ENCODE measurements at regions not wholly inside any gene's neighbourhood (a gene's known extent, or its start where the extent isn't known, plus 50 kb on each side); places are given as distances from the start of the nearest gene placed in this dataset.
"Not testable (repeated sequence)": the region's sequence is repeated elsewhere in the genome, so short reads cannot be mapped to it uniquely, and the experiment has no call there.

DNA sequence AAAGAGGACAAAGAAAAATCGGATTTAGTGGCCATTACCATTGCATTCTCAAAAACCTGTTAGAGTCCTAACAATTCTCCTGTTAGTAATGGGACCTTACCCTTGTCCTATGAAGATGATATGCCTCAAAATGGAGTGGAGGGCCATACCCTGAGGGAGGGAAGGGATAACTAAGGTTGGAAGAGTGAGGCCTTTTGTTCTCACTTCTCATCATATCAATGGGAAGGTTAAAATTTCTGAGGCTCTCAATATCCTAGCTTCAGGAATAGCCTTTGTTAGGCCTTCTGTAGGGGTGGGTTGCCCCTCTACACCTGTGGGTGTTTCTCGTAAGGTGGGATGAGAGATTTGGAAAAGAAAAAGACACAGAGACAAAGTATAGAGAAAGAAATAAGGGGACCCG is 109.4 kb upstream of the SGIP1 start:
- intact Hi-C loops (cut with DNase I, micrococcal nuclease); ATAC-seq; DNase-seq: not testable (repeated sequence)

DNA sequence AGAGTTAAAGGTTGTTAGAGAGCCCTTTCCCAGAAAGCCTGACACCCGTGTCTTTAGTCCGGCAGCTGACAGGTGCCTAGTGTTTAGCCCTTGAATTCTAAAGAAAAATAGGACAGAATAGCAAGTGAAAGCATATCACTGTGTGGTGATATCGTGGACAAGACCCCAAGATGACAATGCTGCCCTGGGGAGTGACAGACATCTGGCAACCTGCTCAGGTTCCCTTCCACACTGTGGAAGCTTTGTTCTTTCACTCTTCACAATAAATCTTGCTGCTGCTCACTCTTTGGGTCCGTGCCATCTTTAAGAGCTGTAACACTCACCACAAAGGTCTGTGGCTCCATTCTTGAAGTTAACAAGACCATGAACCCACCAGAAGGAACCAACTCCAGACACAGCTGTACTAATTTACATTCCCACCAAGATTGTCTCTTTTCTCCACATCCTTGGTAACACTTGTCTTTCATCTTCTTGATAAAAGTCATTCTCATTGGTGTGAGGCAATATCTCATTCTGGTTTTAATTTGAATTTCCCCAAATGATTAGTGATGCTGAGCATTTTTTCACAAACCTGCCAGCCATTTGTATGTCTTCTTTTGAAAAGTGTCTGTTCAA is 107.6 kb upstream of the SGIP1 start:
- ATAC-seq = no peak
- intact Hi-C loops (cut with DNase I, micrococcal nuclease) = no loop called here
- no peak for DNase-seq

DNA sequence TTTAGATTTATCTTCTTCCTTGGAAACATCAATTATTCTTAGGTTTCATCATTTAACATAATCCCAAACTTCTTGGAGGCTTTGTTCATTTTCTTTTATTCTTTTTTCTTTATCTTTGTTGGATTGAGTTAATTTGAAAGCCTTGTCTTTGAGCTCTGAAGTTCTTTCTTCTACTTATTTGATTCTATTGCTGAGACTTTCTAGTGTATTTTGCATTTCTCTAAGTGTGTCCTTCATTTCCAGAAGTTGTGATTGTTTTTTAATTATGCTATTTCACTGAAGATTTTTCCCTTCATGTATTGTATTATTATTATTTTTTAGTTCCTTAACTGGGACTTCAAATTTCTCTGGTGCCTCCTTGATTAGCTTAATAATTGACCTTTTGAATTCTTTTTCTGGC is 103.1 kb upstream of the SGIP1 start:
- intact Hi-C loops (cut with DNase I, micrococcal nuclease); ATAC-seq; DNase-seq: not testable (repeated sequence)

DNA sequence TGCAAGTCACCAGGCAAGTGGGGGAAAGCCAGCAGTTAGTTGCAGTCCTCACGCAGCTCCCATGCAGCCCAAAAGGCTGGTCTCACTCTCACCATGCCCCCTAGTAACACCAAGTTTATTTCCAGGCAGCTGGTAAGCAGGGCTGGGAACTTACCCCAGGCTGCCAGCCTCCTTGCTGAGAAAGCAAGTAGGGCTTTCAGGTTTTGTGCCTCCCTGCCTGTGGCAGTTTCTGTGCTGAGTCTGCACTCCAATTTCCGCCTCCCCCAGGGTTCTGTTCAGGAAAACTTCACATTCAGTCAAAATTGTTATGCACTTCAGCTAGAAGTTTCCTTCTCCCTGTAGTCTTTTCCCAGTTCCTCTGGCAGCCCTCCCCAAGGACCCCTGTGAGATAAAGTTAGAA is 102.0 kb upstream of the SGIP1 start:
- ATAC-seq = no peak
- intact Hi-C loops (cut with DNase I, micrococcal nuclease) = no loop called here
- no peak for DNase-seq

DNA sequence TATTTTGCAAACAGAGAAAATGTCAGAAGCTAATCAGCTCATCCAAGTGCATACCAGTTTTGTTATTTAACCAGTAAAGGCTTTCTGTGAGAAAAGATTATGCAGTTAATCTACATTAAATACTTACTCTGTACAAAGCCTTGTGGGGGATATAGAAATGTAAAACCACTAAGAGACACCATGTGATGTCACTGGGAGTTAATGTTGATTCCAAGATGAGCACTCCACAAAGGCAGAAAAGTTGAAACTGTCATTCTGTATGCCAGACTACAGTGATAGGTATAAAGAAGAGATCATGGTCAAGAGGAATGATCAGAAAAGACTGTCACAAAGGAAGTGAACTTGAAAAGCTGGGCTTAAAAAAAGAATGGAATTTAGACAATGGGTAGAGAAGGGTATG is 100.3 kb upstream of the SGIP1 start:
- intact Hi-C loops (cut with DNase I, micrococcal nuclease) = no loop called here
- DNase-seq (no peak), ATAC-seq (no peak)

DNA sequence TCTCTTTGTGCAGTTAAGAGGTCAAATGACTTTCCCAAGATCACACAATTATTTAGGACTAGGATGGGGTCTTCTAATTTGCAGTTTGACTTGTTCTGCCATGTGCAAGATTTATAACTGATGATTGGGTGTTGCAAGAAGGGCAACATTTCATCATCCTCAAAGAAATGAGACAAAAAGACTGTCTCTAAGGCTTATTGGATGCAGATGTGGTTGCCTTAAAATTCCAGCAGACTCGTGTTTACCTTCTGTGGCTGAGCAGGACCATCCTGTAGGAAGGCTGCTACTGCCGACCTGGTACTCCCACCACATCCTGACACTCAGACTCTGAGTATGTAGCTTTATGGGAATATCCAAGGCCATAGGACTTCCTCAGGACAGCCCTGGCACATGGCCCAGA is 99.9 kb upstream of the SGIP1 start:
- DNase-seq = no peak
- ATAC-seq = no peak
- intact Hi-C loops (cut with DNase I, micrococcal nuclease) = no loop called here

DNA sequence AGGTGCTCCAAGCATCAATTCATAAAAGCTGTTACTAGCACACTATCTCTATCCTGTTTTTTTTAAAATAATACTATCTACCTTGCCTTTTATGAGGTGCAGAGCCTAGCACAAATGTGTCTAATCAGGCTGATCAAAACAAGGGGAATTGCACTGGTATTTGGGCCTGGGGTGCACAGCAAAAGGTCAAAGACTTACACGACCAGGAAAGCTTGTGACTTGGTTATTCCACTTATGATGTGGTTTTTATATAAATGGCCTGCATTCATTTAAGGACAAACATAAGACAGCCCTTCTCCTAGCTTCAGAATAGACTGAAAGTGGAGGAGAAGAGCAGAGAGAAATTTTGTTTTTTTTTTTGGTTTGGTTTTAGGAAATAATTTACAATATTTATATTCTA is 98.4 kb upstream of the SGIP1 start:
- no peak for ATAC-seq
- no peak for DNase-seq
- intact Hi-C loops (cut with DNase I, micrococcal nuclease) = no loop called here

DNA sequence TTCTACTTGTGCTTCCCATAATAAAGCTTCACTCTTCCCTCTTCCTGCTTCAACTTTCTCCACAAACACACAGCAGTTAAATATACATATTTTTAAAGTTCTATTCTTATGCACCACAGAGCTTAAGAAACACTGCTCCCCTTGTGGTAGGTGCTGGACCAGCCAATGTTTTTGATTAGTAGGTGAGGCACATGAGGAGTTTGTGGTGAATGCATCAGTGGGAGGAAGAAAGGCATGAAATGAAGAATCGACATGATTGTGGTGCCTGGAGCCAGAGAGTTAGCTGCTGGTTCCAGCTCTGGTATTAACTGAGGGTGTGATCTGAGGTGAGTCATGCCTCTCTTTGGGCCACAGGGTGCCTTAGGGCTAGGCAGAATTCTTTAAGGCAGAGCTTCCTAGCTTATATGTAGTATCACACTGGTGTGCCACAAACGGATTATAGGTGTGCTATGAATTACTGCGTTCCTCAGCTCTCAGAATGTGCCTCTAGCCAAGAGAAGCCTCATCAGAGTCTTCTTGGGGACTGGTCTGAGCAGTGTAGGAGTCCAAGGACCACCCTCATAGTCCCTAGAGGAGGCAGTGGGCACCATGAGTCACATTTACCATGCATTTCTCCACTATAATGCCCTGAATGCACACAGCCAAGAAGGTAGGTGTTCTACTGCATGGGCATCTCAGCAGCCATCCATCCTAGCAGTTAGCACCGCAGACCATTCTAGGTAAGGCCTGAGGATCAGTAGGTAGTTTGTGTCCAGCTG is 97.4 kb upstream of the SGIP1 start:
- ATAC-seq (no peak), DNase-seq (no peak)
- intact Hi-C loops (cut with DNase I, micrococcal nuclease) = no loop called here

DNA sequence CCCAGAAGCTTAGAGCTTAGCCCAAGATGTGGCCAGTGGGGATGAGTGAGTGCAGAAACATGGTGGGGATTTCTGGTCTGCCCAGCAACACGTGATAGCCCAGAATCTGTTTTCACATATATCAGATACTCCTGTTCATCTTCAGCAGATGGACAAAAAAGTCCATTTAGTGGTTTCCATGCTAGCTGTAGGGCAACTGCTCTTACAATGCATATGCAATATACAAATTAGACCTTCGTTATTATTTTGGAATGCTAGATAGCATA is 96.9 kb upstream of the SGIP1 start:
- DNase-seq (no peak), ATAC-seq (no peak)
- intact Hi-C loops (cut with DNase I, micrococcal nuclease) = no loop called here

DNA sequence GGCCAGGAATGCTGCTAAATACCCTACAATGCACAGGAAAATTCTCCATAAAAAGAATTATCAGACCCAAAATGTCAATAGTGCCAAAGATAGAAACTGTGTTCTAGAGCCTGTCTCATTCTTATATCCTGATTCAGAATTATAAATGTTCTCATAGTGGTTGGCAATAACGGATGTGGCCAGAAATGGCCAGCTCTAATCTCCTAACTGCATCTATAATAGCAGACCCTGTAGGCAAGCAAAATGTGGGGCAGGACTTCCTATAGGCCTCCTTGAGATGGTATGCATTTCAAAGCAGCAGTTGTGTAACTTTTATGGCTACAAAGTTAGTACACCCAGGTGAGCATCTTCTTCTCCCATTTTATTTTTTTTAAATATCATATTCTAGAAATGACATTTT is 95.9 kb upstream of the SGIP1 start:
- DNase-seq = no peak
- ATAC-seq = no peak
- intact Hi-C loops (cut with DNase I, micrococcal nuclease) = no loop called here

DNA sequence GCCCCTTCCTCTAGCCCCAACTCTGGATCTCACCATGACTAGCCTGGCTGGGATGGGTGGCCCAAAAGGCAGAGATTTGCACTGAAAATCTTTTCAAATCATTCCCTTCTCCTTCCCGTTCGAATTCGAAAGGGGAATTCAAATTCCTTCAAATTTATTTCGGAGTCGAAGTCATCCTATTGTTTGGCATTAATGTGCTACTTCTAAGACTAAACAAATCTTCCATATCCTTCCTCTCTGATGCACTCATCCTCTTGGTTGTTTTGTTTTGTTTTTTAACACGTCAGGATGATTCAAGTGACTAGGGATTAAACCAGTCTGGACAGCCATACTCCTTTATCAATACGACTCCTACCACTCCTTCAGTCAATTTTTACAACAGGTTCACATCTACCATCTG is 95.5 kb upstream of the SGIP1 start:
- DNase-seq (no peak), ATAC-seq (no peak)
- intact Hi-C loops (cut with DNase I, micrococcal nuclease) = no loop called here

DNA sequence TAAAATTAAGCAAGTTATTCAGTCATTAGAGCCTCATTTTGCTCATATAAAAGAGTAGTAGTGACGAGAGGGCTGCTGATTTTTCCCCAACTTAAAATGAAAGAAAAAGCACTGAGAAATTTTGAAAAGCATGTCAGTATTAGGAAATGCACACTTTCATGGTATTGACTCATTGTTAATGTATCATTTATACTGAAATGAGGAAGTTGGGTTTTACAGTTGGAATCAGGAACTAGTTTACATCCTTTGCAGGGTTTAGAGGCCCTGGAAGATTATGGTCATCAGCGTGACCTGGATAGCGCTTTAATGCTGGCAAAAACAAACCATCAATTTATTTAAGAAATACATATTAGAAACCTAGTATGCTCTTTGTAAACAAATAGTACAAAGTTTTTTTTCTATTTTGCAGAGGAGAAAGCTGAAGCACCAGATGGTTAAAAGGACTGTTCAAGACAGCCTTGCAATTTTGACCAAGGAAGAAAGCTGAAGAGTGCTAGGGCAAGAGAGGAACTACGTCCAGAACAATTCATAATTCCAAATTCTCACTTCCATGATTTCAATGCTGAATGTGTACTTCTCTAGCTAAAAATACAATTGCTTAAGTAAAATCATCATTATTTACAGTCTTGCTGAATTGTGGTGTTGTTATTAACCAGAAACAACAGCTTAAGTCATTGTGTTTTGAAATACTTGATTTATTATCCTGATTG is 94.8 kb upstream of the SGIP1 start:
- no peak for DNase-seq
- intact Hi-C loops (cut with DNase I, micrococcal nuclease) = no loop called here
- ATAC-seq = no peak

DNA sequence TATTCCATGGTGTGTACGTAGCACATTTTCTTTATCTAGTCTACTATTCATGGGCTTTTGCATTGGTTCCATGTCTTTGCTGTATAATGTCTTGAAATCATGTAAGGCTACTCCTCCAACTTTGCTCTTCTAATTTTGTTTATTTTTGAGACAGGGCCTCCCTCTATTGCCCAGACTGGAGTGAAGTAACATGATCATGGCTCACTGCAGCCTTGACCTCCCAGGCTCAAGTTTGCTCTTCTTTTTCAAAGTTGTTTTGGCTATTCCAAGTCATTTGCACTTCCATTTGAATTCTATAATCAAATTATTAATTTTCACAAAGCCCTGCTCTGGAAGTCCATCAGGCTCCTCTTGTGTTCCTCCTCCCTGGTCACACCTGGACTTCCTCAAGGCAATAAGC is 90.2 kb upstream of the SGIP1 start:
- no peak for DNase-seq
- no peak for ATAC-seq
- intact Hi-C loops (cut with DNase I, micrococcal nuclease) = loop anchor here in 1 of 2 donors (10.0 kb wide), 1 partner anchor 489 kb away; no protein-coding TSS in a partner anchor

DNA sequence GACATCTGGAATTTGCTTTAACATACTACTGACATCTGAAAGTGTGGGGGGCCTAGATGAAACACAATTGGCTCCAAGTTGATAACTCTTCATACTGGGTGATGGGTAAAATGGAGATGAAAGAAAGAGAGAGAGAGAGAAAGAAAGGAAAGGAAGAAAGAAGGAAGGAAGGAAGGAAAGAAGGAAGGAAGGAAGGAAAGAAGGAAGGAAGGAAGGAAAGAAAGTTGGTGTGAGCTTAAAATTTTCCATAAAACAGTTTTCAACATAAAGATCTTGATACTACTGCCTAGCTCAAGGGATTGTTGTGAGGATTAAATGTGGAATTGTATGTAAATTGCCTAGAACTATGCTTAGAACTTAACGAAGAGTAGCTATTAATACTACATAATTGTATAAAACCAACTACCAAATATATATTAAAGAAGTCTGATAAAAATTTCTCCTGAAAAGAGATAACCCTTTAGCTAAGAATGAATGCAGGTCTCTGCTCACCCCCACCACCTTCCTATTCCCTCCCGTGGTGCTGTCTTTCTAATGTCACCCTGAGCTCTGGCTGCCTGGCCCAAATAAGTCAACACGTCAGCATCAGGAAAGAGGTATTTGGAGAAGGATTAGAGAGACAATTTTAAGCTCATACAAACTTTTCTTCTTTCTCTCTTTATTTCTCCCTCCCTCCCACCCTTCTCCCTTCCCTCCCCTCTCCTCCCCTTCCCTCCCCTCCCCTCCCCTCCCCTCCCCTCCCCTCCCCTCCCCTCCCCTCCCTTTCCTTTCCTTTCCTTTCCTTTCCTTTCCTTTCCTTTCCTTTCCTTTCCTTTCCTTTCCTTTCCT is 89.3 kb upstream of the SGIP1 start:
- intact Hi-C loops (cut with DNase I, micrococcal nuclease) = loop anchor here in 1 of 2 donors (10.0 kb wide), 1 partner anchor 490 kb away; no protein-coding TSS in a partner anchor
- ATAC-seq = no peak
- DNase-seq = no peak

DNA sequence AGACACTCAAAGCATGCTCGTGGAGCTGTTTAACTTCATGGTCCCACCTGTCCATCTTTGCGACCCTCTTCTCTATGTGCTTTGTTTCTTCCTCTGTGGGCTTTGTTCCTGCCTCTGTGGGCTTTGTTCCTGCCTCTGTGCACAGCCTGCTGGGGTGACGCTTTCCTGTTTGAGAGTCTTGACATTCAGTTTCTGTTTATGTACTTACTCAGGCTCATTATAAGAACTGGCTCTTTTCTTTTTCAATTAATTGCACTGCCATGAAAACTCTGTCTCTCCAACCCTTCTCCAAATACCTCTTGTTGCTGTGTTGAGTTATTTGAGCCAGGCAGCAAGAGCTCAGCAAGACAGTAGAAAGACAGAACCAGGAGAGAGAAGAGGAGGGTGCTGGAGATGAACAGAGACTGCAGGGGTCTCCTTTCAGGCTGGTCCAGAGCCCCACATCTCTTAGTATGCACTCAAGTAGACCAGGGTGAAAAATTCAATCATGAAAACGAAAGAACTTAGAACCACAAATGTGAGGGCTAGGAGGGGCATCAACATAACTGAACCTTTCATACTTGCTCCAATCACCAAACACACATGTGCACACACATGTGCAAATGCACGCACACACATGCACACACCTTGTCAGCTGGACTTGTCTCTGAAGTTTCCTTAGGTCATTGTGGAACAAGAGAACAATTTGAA is 88.3 kb upstream of the SGIP1 start:
- ATAC-seq = peak; percentile 32
- intact Hi-C loops (cut with DNase I, micrococcal nuclease) = loop anchor here in 1 of 2 donors (2.0 to 10.0 kb wide), 2 partner anchors 189 to 491 kb away; no protein-coding TSS in a partner anchor
- DNase-seq = peak; percentile 34 to 45

DNA sequence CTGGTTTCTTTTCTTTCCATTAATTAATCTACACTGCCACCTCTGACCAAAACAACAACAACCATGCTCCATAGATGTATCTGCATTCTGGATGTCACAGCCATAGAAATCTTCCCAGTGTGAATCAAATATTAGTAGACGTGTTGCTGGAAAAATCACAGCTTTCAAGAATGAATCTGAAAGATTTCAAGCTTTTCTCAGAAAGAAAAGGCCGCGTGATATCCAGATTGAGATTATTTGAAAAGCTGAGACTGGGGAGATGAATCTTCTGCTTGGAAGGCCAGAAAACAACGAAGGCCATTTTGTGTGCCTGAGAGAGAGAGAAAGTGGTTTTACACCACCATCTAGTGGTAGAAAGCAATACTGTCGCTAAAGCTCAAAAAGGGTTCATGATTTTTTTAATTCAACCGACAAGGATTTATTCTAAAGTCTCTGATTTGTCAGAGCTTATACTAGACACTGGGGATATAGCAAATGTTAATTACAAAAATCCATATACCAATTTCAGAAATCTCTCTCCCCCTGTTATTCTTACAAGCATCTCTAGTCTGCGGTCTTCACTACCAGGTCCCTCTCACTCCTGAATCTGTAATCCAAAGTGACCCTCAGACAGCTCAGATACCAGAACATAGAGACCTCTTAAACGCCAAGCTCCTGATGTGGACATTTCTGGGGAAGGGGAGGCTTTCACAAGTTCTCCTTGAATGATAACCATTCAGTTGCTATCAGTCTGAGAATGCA is 87.5 kb upstream of the SGIP1 start:
- no peak for DNase-seq
- intact Hi-C loops (cut with DNase I, micrococcal nuclease) = loop anchor here in 1 of 2 donors (2.0 to 10.0 kb wide), 2 partner anchors 190 to 492 kb away; no protein-coding TSS in a partner anchor
- peak; percentile 78 for ATAC-seq

DNA sequence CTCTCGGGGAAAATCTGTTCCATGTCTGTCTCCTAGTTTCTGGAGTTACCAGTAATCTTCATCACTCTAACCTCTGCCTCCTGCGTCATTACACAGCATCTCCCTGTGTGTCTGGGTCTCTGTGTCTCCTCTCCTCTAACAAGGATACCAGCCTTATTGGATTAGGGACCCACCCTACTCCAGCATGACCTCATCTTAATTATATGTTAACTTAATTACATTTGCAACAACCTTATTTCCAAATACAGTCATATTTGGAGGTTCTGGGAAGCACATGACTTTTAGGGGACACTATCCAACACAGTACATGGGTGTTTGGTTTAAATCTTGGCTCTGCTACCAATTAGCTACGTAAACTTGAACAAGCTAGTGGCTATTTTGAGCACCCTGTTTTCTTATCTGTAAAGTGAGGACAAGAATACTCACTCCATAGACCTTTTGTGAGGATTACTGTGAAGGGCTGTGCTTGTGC is 83.9 kb upstream of the SGIP1 start:
- ATAC-seq (no peak), DNase-seq (no peak)
- intact Hi-C loops (cut with DNase I, micrococcal nuclease) = loop anchor here in 1 of 2 donors (10.0 kb wide), 1 partner anchor 205 kb away; no protein-coding TSS in a partner anchor

DNA sequence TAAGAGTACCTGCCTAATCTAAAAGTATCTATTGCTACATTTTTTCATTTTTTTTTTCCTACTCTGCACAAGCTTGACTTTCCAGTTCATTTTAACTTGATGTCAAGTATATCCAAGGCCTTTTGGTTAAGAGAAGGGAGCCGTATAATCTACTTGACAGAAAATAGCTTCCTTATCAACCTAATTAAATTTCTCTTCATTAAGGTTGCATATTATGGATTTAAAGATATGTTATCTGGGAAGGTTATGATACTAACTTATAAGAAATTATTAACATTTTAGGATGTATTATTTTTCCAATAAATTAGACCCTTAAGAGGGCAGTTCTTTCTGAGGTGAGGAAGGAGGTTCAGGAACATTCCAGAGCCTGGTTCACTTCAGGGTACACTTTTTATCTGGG is 83.1 kb upstream of the SGIP1 start:
- DNase-seq (no peak), ATAC-seq (no peak)
- intact Hi-C loops (cut with DNase I, micrococcal nuclease) = loop anchor here in 1 of 2 donors (10.0 kb wide), 1 partner anchor 206 kb away; no protein-coding TSS in a partner anchor

All from left colon (tissue), 2 donors.